ENCODE measurements at regions not wholly inside any gene's neighbourhood (a gene's known extent, or its start where the extent isn't known, plus 50 kb on each side); places are given as distances from the start of the nearest gene placed in this dataset.

GRCh38 chr18:46338766-46339165 lies 234.6 kb downstream of the HAUS1 start:
- no peaks in the 10 kb centered on the region for H3K36me3 ChIP-seq (replicated peaks in 1 of 2; ENCODE audit: control extremely low read depth in 1 of 2, control insufficient read depth in 1 of 2, extremely low read depth in 1 of 2, insufficient read depth in 2 of 2, low read length in 1 of 2)
- H3K27ac ChIP-seq (ENCODE audit: low read length in 2 of 2), result no peak overlapping the region
- no peak overlapping the region for H2AFZ ChIP-seq (ENCODE audit: insufficient read depth, low read depth, low read length, poor library complexity, severe bottlenecking)
- Mint-ChIP-seq H3K4me3 (no peak overlapping the region), H3K27ac (no peak overlapping the region), H3K9me3 (ENCODE audit: insufficient read depth) (no peaks in the 10 kb centered on the region), H3K27me3 (peaks cover 49% of the 10 kb centered on the region), H3K4me1 (peaks cover 21% of the 10 kb centered on the region)
- TF ChIP-seq CTCF (IDR thresholded peaks at IDR 0.05), result no peak
- no peak for TF ChIP-seq EZH2 (IDR thresholded peaks at IDR 0.05; ENCODE audit: borderline replicate concordance, insufficient read depth, low read depth, low read length, poor library complexity, severe bottlenecking)
- no peak for ATAC-seq (ENCODE audit: low read depth)
- no peaks in the 10 kb centered on the region for H4K20me1 ChIP-seq (ENCODE audit: control insufficient read depth, insufficient read depth, low read length, poor library complexity, severe bottlenecking)
- ChIA-PET POLR2A (no interaction called here), CTCF (no interaction called here)
- no peaks in the 10 kb centered on the region for H3K79me2 ChIP-seq (ENCODE audit: control insufficient read depth, insufficient read depth, low read length)
- no peak for DNase-seq
- WGBS (ENCODE audit: insufficient coverage), result 34% methylated on average over 5 of the region's 7 CpGs
- H3K4me1 ChIP-seq (ENCODE audit: control insufficient read depth in 2 of 2, insufficient read depth in 2 of 2, low read length in 2 of 2), result peaks cover 15 to 20% of the 10 kb centered on the region in 2 donors
- H3K9me3 ChIP-seq (ENCODE audit: control extremely low read depth in 1 of 3, control insufficient read depth in 2 of 3, insufficient read depth in 1 of 3, low read length in 2 of 3), result peaks cover 0 to 1% (median 0%) of the 10 kb centered on the region in 3 donors
- H3K9ac ChIP-seq (ENCODE audit: low read length), result no peak overlapping the region
- no peak overlapping the region for H3K4me2 ChIP-seq (replicated peaks; ENCODE audit: low read depth, low read length, poor library complexity, severe bottlenecking)
- intact Hi-C loops (cut with micrococcal nuclease), result no loop called here
- H3K4me3 ChIP-seq (ENCODE audit: control extremely low read depth in 1 of 5, extremely low read depth in 1 of 5, insufficient read depth in 1 of 5, low read depth in 2 of 5, low read length in 4 of 5), result no peak overlapping the region
- H3K27me3 ChIP-seq (replicated peaks in 1 of 4; ENCODE audit: control extremely low read depth in 1 of 4, control insufficient read depth in 3 of 4, insufficient read depth in 4 of 4, low read length in 3 of 4), result peaks cover 0 to 27% (median 11%) of the 10 kb centered on the region in 4 experiments

- TF ChIP-seq EZH2 (IDR thresholded peaks at IDR 0.05; ENCODE audit: borderline replicate concordance, insufficient read depth, low read depth, low read length, poor library complexity, severe bottlenecking) (no peak), CTCF (IDR thresholded peaks at IDR 0.05) (no peak)
- CTCF ChIA-PET, result no interaction called here
- ATAC-seq (ENCODE audit: low read depth), result no peak
- DNase-seq, result no peak
- WGBS (ENCODE audit: insufficient coverage), result 96% methylated on average over 5 of the region's 7 CpGs
- H3K9me3 Mint-ChIP-seq (ENCODE audit: insufficient read depth), result no peaks in the 10 kb centered on the region
- intact Hi-C loops (cut with micrococcal nuclease), result no loop called here
- Histone ChIP-seq H3K36me3 (replicated peaks in 1 of 2; ENCODE audit: control extremely low read depth in 1 of 2, control insufficient read depth in 1 of 2, extremely low read depth in 1 of 2, insufficient read depth in 2 of 2, low read length in 1 of 2) (no peaks in the 10 kb centered on the region), H2AFZ (ENCODE audit: insufficient read depth, low read depth, low read length, poor library complexity, severe bottlenecking) (no peak overlapping the region), H3K4me3 (ENCODE audit: control extremely low read depth in 1 of 5, extremely low read depth in 1 of 5, insufficient read depth in 1 of 5, low read depth in 2 of 5, low read length in 4 of 5) (no peak overlapping the region), H3K9ac (ENCODE audit: low read length) (no peak overlapping the region), H3K27ac (ENCODE audit: low read length in 2 of 2) (no peak overlapping the region), H3K9me3 (ENCODE audit: control extremely low read depth in 1 of 3, control insufficient read depth in 2 of 3, insufficient read depth in 1 of 3, low read length in 2 of 3) (peaks cover 0 to 4% (median 0%) of the 10 kb centered on the region in 3 donors), H3K27me3 (replicated peaks in 1 of 4; ENCODE audit: control extremely low read depth in 1 of 4, control insufficient read depth in 3 of 4, insufficient read depth in 4 of 4, low read length in 3 of 4) (peaks cover 0 to 13% (median 6%) of the 10 kb centered on the region in 4 experiments), H3K79me2 (ENCODE audit: control insufficient read depth, insufficient read depth, low read length) (no peaks in the 10 kb centered on the region), H4K20me1 (ENCODE audit: control insufficient read depth, insufficient read depth, low read length, poor library complexity, severe bottlenecking) (no peaks in the 10 kb centered on the region), H3K4me2 (replicated peaks; ENCODE audit: low read depth, low read length, poor library complexity, severe bottlenecking) (no peak overlapping the region), H3K4me1 (ENCODE audit: control insufficient read depth in 2 of 2, insufficient read depth in 2 of 2, low read length in 2 of 2) (peaks cover 23 to 25% of the 10 kb centered on the region in 2 donors)
- H3K27ac Mint-ChIP-seq, result no peak overlapping the region
- POLR2A ChIA-PET, result no interaction called here
- no peak overlapping the region for H3K4me3 Mint-ChIP-seq
- H3K4me1 Mint-ChIP-seq, result peaks cover 24% of the 10 kb centered on the region
- H3K27me3 Mint-ChIP-seq, result peaks cover 36% of the 10 kb centered on the region
Measured at GRCh38 chr18:46340716-46341115, 236.5 kb downstream of the HAUS1 start.

All from B cell (primary cell).